ENCODE measurements at regions not wholly inside any gene's neighbourhood (a gene's known extent, or its start where the extent isn't known, plus 50 kb on each side); places are given as distances from the start of the nearest gene placed in this dataset.
"Not testable (repeated sequence)": the region's sequence is repeated elsewhere in the genome, so short reads cannot be mapped to it uniquely, and the experiment has no call there.

- ATAC-seq (ENCODE audit: low read depth) = no peak
- H3K9me3 Mint-ChIP-seq = no peaks in the 10 kb centered on the region
- H3K27ac Mint-ChIP-seq = no peak overlapping the region
- H3K27me3 Mint-ChIP-seq = no peaks in the 10 kb centered on the region
- H3K4me3 Mint-ChIP-seq = no peak overlapping the region
- H3K36me3 Mint-ChIP-seq = no peaks in the 10 kb centered on the region
- POLR2A ChIA-PET = no interaction called here
- no peaks in the 10 kb centered on the region for H3K4me1 Mint-ChIP-seq
- no peak for DNase-seq
Observed at GRCh38 chr4:63123441-63123840, 1285.8 kb downstream of the TECRL start.

DNA sequence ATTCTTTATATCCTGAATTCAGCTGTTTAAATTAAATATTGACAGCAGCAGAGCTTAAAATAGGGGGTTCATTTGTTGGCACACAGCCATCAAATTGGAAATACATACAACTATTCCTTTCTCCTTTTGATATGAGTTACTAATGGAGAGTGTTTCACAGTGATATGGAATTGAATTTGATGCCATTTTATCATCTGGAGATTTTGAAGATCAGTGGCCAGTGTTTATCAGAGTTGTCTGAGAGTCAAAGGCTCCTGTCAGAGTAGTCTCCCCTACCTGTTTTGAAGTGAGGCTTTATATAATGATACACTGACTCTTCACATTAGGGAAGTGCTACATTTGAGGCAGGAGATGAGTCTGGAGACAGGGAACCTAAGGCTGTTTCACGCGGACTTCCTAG is 1286.3 kb downstream of the TECRL start:
- no peak overlapping the region for H3K4me3 Mint-ChIP-seq
- ATAC-seq (ENCODE audit: low read depth) (no peak), DNase-seq (no peak)
- POLR2A ChIA-PET = no interaction called here
- no peaks in the 10 kb centered on the region for H3K36me3 Mint-ChIP-seq
- no peaks in the 10 kb centered on the region for H3K4me1 Mint-ChIP-seq
- H3K9me3 Mint-ChIP-seq = no peaks in the 10 kb centered on the region
- H3K27ac Mint-ChIP-seq = no peak overlapping the region
- H3K27me3 Mint-ChIP-seq = no peaks in the 10 kb centered on the region

GRCh38 chr4:63106600-63106999 is 1302.7 kb downstream of the TECRL start:
- H3K27me3 Mint-ChIP-seq = no peaks in the 10 kb centered on the region
- H3K4me3 Mint-ChIP-seq = no peak overlapping the region
- H3K9me3 Mint-ChIP-seq = peaks cover 17% of the 10 kb centered on the region
- DNase-seq (no peak), ATAC-seq (ENCODE audit: low read depth) (no peak)
- H3K36me3 Mint-ChIP-seq = no peaks in the 10 kb centered on the region
- no peaks in the 10 kb centered on the region for H3K4me1 Mint-ChIP-seq
- POLR2A ChIA-PET = no interaction called here
- no peak overlapping the region for H3K27ac Mint-ChIP-seq

DNA sequence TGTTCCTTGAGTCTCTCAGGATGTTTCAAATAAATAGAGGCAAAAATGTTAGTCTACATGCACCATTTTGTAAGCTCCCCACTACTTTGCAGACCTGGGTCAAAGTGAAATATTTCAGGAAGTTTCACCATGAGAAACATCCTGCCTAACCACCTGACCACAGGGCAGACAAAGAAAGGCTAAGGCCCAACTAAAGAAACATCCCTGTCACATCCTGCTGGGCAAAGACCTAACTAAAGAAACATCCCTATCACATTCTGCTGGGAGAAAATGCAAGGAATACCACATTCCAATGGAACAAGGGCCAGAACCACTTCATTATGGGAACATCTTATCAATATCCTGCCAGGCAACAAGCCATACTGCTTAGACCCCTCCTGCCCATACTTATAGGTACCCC is 1303.4 kb downstream of the TECRL start:
- POLR2A ChIA-PET = no interaction called here
- DNase-seq = no peak
- Mint-ChIP-seq H3K27ac (no peak overlapping the region), H3K9me3 (peaks cover 13% of the 10 kb centered on the region), H3K4me1 (no peaks in the 10 kb centered on the region), H3K36me3 (no peaks in the 10 kb centered on the region), H3K4me3 (no peak overlapping the region), H3K27me3 (no peaks in the 10 kb centered on the region)
- no peak for ATAC-seq (ENCODE audit: low read depth)

GRCh38 chr4:63090641-63091040 is 1318.6 kb downstream of the TECRL start:
- ATAC-seq (ENCODE audit: low read depth) = no peak
- Mint-ChIP-seq H3K4me1 (no peaks in the 10 kb centered on the region), H3K27ac (no peak overlapping the region), H3K36me3 (no peaks in the 10 kb centered on the region), H3K9me3 (peaks cover under 1% of the 10 kb centered on the region), H3K4me3 (no peak overlapping the region), H3K27me3 (no peaks in the 10 kb centered on the region)
- POLR2A ChIA-PET = no interaction called here
- no peak for DNase-seq

DNA sequence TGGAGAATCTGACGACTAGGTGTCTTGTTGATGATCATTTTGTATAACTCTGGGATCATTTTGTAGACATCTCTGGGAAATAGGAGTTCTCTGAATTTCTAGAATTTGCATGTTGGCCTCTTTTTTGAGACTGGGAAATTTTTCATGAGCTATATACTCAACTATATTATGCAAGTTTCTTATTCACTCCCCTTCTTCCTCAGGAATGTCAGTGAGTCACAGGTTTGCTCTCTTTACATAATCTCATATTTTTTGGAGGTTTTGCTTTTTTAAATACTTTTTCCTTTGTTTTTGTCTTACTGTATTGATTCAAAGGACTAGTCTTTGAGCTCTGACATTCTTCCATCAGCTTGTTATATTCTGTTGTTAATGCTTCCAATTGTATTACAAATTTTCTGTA is 1324.2 kb downstream of the TECRL start:
- POLR2A ChIA-PET = no interaction called here
- DNase-seq = no peak
- ATAC-seq (ENCODE audit: low read depth) = no peak
- Mint-ChIP-seq H3K9me3 (peaks cover 1% of the 10 kb centered on the region), H3K27me3 (no peaks in the 10 kb centered on the region), H3K4me3 (no peak overlapping the region), H3K36me3 (no peaks in the 10 kb centered on the region), H3K4me1 (no peaks in the 10 kb centered on the region), H3K27ac (no peak overlapping the region)

- ATAC-seq (ENCODE audit: low read depth) (no peak), DNase-seq (no peak)
- POLR2A ChIA-PET = no interaction called here
- peaks cover 7% of the 10 kb centered on the region for H3K9me3 Mint-ChIP-seq
- no peak overlapping the region for H3K27ac Mint-ChIP-seq
- no peak overlapping the region for H3K4me3 Mint-ChIP-seq
- H3K27me3 Mint-ChIP-seq = no peaks in the 10 kb centered on the region
- no peaks in the 10 kb centered on the region for H3K36me3 Mint-ChIP-seq
- no peaks in the 10 kb centered on the region for H3K4me1 Mint-ChIP-seq
Observed at GRCh38 chr4:63080934-63081333, 1328.3 kb downstream of the TECRL start.

DNA sequence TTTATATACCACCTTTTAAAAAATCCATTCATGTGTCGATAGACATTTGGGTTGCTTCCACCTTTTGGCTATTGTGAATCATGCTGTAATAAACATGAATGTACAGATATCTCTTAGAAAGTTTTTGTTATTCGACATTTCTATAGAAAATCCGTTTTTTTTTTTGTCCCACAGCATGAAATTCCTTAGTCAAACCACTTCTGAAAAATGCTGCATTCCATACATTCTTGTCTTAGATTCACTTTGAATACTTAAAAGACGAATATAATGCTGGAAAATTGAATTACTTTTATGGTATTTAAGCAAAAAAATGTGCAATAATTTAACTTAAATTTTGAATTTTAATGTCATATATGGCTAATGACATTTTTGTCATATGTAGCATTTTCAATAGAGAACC is 1345.5 kb downstream of the TECRL start:
- no peak overlapping the region for H3K4me3 Mint-ChIP-seq
- POLR2A ChIA-PET = no interaction called here
- no peak for DNase-seq
- H3K4me1 Mint-ChIP-seq = no peaks in the 10 kb centered on the region
- H3K27me3 Mint-ChIP-seq = no peaks in the 10 kb centered on the region
- H3K36me3 Mint-ChIP-seq = no peaks in the 10 kb centered on the region
- ATAC-seq (ENCODE audit: low read depth) = no peak
- no peak overlapping the region for H3K27ac Mint-ChIP-seq
- H3K9me3 Mint-ChIP-seq = peaks cover 8% of the 10 kb centered on the region

DNA sequence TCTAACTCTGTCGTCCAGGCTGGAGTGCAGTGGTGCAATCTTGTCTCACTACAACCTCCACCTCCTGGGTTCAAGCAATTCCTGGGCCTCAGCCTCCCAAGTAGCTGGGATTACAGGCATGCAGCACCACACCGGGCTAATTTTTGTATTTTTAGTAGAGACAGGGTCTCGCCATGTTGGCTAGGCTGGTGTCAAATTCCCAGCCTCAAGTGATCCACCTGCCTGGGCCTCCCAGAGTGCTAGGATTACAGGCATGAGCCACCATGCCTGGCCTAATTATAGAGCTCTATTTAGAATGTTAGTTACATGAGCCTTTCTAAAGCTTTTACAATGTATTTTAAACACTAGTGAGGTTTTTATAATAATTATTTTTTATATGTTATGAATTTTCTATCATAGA is 1346.4 kb downstream of the TECRL start:
- H3K4me3 Mint-ChIP-seq; H3K27me3 Mint-ChIP-seq; ATAC-seq (ENCODE audit: low read depth); H3K4me1 Mint-ChIP-seq; H3K36me3 Mint-ChIP-seq; H3K9me3 Mint-ChIP-seq; DNase-seq; H3K27ac Mint-ChIP-seq; POLR2A ChIA-PET: not testable (repeated sequence)

DNA sequence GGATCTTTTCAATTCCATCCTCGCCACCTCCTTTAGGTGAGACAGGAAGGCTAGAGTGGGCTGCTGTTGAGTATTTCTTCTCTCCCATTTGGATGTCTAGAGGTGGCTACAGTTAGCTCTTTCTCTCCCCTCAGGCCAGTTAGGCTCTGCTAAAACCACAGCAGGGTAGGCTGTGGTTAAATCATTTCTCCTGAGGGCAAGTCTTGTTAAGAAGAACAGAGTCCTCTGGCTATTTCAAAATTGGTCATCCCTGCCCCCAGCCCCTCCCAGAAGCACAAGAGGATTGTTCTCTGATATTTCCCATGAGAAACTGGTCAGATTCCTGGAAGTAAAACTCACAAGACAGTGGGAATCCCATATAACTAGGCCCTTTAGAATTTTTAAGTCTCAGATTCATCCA is 1359.5 kb downstream of the TECRL start:
- H3K9me3 Mint-ChIP-seq = peaks cover 9% of the 10 kb centered on the region
- H3K4me1 Mint-ChIP-seq = no peaks in the 10 kb centered on the region
- no peaks in the 10 kb centered on the region for H3K36me3 Mint-ChIP-seq
- H3K27ac Mint-ChIP-seq = no peak overlapping the region
- POLR2A ChIA-PET = no interaction called here
- H3K4me3 Mint-ChIP-seq = no peak overlapping the region
- H3K27me3 Mint-ChIP-seq = no peaks in the 10 kb centered on the region
- no peak for DNase-seq
- ATAC-seq (ENCODE audit: low read depth) = no peak

GRCh38 chr4:63049278-63049677 is 1360.0 kb downstream of the TECRL start:
- no peaks in the 10 kb centered on the region for H3K4me1 Mint-ChIP-seq
- ATAC-seq (ENCODE audit: low read depth) (no peak), DNase-seq (no peak)
- POLR2A ChIA-PET = no interaction called here
- H3K9me3 Mint-ChIP-seq = peaks cover 9% of the 10 kb centered on the region
- no peak overlapping the region for H3K27ac Mint-ChIP-seq
- no peak overlapping the region for H3K4me3 Mint-ChIP-seq
- H3K36me3 Mint-ChIP-seq = no peaks in the 10 kb centered on the region
- no peaks in the 10 kb centered on the region for H3K27me3 Mint-ChIP-seq

DNA sequence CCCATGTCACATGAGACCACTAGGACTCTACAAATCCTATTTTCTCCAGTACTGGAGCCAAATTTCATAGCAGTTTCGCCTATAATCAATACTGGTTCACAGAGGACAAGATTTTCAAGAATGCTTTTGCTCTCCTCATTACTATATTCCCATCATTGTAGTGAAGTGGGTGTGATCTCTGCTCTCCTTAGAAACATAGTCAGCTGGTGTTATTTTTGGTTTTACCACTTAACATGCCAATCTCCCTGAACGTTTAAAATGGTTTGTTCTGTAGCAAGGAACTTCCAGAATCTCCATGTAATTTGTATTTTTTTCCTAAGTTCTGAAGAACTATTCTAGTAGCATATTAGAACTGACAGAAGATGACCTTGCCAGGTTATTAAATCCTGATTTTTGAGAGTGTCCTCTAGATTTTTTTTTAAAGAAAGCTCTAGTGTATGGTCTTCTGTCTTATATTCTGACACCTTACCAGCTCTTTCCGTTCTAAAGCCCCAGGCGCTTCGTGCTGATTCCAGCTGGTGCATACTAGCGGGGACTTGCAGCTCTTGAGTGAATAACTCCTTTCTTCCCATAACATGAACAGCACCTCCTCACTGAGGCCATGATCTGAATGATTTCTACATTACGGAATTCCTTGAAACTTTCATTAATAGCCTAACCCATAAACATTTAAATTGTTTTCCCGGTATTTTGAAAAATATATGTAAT is 1372.9 kb downstream of the TECRL start:
- no peaks in the 10 kb centered on the region for H3K27me3 Mint-ChIP-seq
- DNase-seq (no peak), ATAC-seq (ENCODE audit: low read depth) (no peak)
- H3K36me3 Mint-ChIP-seq = no peaks in the 10 kb centered on the region
- H3K4me3 Mint-ChIP-seq = no peak overlapping the region
- H3K4me1 Mint-ChIP-seq = no peaks in the 10 kb centered on the region
- H3K27ac Mint-ChIP-seq = no peak overlapping the region
- POLR2A ChIA-PET = no interaction called here
- H3K9me3 Mint-ChIP-seq = peaks cover 1% of the 10 kb centered on the region

GRCh38 chr4:63029380-63029779 is 1379.9 kb downstream of the TECRL start:
- H3K27me3 Mint-ChIP-seq = no peaks in the 10 kb centered on the region
- H3K4me1 Mint-ChIP-seq = no peaks in the 10 kb centered on the region
- no peak overlapping the region for H3K27ac Mint-ChIP-seq
- POLR2A ChIA-PET = no interaction called here
- ATAC-seq (ENCODE audit: low read depth) = no peak
- DNase-seq = no peak
- H3K4me3 Mint-ChIP-seq = no peak overlapping the region
- no peaks in the 10 kb centered on the region for H3K9me3 Mint-ChIP-seq
- no peaks in the 10 kb centered on the region for H3K36me3 Mint-ChIP-seq

GRCh38 chr4:63020661-63021060 is 1388.6 kb downstream of the TECRL start:
- no peak overlapping the region for H3K27ac Mint-ChIP-seq
- no peak overlapping the region for H3K4me3 Mint-ChIP-seq
- no peaks in the 10 kb centered on the region for H3K4me1 Mint-ChIP-seq
- POLR2A ChIA-PET = no interaction called here
- H3K27me3 Mint-ChIP-seq = no peaks in the 10 kb centered on the region
- no peak for DNase-seq
- peaks cover 6% of the 10 kb centered on the region for H3K9me3 Mint-ChIP-seq
- ATAC-seq (ENCODE audit: low read depth) = no peak
- no peaks in the 10 kb centered on the region for H3K36me3 Mint-ChIP-seq

DNA sequence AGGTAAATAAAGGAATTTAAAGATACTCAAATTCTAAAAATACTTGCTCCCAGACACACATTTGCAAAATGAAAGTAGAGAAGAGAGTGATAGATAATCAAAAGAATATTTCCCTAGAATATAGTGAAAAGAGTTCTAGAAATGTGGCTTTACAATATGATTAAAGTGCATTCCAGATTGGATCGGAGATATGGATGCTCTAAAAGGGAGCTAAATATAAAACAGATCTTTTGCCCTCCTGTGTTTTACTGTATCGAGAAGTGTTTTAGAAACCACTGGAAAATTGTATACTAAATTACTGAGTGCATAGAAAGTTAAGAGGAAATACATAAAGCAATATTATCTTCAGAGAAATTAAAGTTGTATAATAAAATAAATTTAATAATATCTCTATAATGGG is 1392.0 kb downstream of the TECRL start:
- DNase-seq = no peak
- H3K4me3 Mint-ChIP-seq = no peak overlapping the region
- H3K9me3 Mint-ChIP-seq = peaks cover 2% of the 10 kb centered on the region
- no peak for ATAC-seq (ENCODE audit: low read depth)
- no peaks in the 10 kb centered on the region for H3K36me3 Mint-ChIP-seq
- H3K27me3 Mint-ChIP-seq = no peaks in the 10 kb centered on the region
- no peaks in the 10 kb centered on the region for H3K4me1 Mint-ChIP-seq
- POLR2A ChIA-PET = no interaction called here
- H3K27ac Mint-ChIP-seq = no peak overlapping the region

Measured in activated naive CD8-positive, alpha-beta T cell treated with anti-CD3 and anti-CD28 coated beads, Interleukin-2, amount 10 ng/mL, durations not matched to agents 7 days and 5 days (primary cell).